Suprapubic skin (tissue), 4 donors: ENCODE measurements at regions not wholly inside any gene's neighbourhood (a gene's known extent, or its start where the extent isn't known, plus 50 kb on each side); places are given as distances from the start of the nearest gene placed in this dataset.

Experiments
- DNase-seq, 2 donors: peaks; one replicate each; pipeline ENCODE4 v3.0.0-alpha.2; 2019; ENCODE audit warnings: low spot score in 2 of 2
- H3K27ac ChIP-seq: fragments of 200-600 bp; sonication (generic); one replicate; pipeline ENCODE4 v1.5.1; 2019
- H3K27me3 ChIP-seq: fragments of 200-600 bp; sonication (generic); one replicate; pipeline ENCODE4 v1.5.1; 2019
- H3K36me3 ChIP-seq: fragments of 200-600 bp; sonication (generic); one replicate; pipeline ENCODE4 v1.5.1; 2019
- H3K4me1 ChIP-seq: fragments of 200-600 bp; sonication (generic); one replicate; pipeline ENCODE4 v1.5.1; 2019
- H3K4me3 ChIP-seq: fragments of 200-600 bp; sonication (generic); one replicate; pipeline ENCODE4 v1.5.1; 2019; ENCODE audit warnings: mild to moderate bottlenecking
- H3K9me3 ChIP-seq: fragments of 200-600 bp; sonication (generic); one replicate; pipeline ENCODE4 v1.5.1; 2019
- CTCF ChIP-seq, 2 donors: fragments of 200-600 bp in 1 of 2; fragments of 450-650 bp in 1 of 2; sonication (generic) in 1 of 2; IDR thresholded peaks; one replicate each; pipeline ENCODE4 v1.5.1; 2016 to 2019; ENCODE audit warnings: antibody characterized with exemption in 2 of 2, mild to moderate bottlenecking in 1 of 2, moderate library complexity in 1 of 2
- EP300 ChIP-seq: sonication (generic); formaldehyde crosslinking; IDR thresholded peaks from one replicate; pipeline ENCODE4 v1.6.1; 2017; ENCODE audit warnings: antibody characterized with exemption
- POLR2A ChIP-seq, 2 donors: fragments of 450-650 bp; IDR thresholded peaks; one replicate each; pipeline ENCODE4 v1.6.1; 2017; ENCODE audit warnings: antibody characterized with exemption in 2 of 2, mild to moderate bottlenecking in 2 of 2, moderate library complexity in 2 of 2
- POLR2AphosphoS5 ChIP-seq, 3 donors: sonication (generic); formaldehyde crosslinking; IDR thresholded peaks; one replicate each; pipeline ENCODE4 v1.6.1; 2017; ENCODE audit warnings: antibody characterized with exemption in 3 of 3
- WGBS: methylation state at CpG from one replicate; pipeline ENCODE4 v1.1.5; 2018; 5-methylcytosine and 5-hydroxymethylcytosine counted together

GRCh38 chr5:98436667-98437066 lies 336.8 kb upstream of the RGMB start:
- Histone ChIP-seq H3K9me3 (peaks cover 4% of the 10 kb centered on the region), H3K36me3 (no peaks in the 10 kb centered on the region), H3K27me3 (no peaks in the 10 kb centered on the region), H3K4me1 (no peaks in the 10 kb centered on the region), H3K4me3 (no peak overlapping the region), H3K27ac (no peak overlapping the region)
- WGBS, result 57% methylated on average over 3 of the region's 3 CpGs
- DNase-seq, result no peak
- TF ChIP-seq POLR2AphosphoS5 (IDR thresholded peaks at IDR 0.05) (no peak), POLR2A (IDR thresholded peaks at IDR 0.05) (no peak), EP300 (no peak), CTCF (IDR thresholded peaks at IDR 0.05) (no peak)

GRCh38 chr5:98442448-98442847 lies 331.0 kb upstream of the RGMB start:
- 63% methylated on average over 1 of the region's 1 CpG for WGBS

GRCh38 chr5:98443881-98444280 lies 329.6 kb upstream of the RGMB start:
- TF ChIP-seq EP300 (no peak), POLR2A (IDR thresholded peaks at IDR 0.05) (no peak), POLR2AphosphoS5 (IDR thresholded peaks at IDR 0.05) (no peak), CTCF (IDR thresholded peaks at IDR 0.05) (no peak)
- Histone ChIP-seq H3K36me3 (no peaks in the 10 kb centered on the region), H3K4me1 (no peaks in the 10 kb centered on the region), H3K27ac (no peak overlapping the region), H3K27me3 (no peaks in the 10 kb centered on the region), H3K9me3 (peaks cover 8% of the 10 kb centered on the region), H3K4me3 (no peak overlapping the region)
- 78% methylated on average over 1 of the region's 1 CpG for WGBS
- no peak for DNase-seq

More at GRCh38 chr5:98442448-98442847, 331.0 kb upstream of the RGMB start:
- Histone ChIP-seq H3K9me3 (peaks cover 8% of the 10 kb centered on the region), H3K27ac (no peak overlapping the region), H3K27me3 (no peaks in the 10 kb centered on the region), H3K36me3 (no peaks in the 10 kb centered on the region), H3K4me1 (no peaks in the 10 kb centered on the region), H3K4me3 (no peak overlapping the region)
- no peak for DNase-seq
- TF ChIP-seq EP300, result no peak
- TF ChIP-seq CTCF (IDR thresholded peaks at IDR 0.05), result no peak
- TF ChIP-seq POLR2AphosphoS5 (IDR thresholded peaks at IDR 0.05), result no peak
- TF ChIP-seq POLR2A (IDR thresholded peaks at IDR 0.05), result no peak

GRCh38 chr5:98453296-98453695 lies 320.2 kb upstream of the RGMB start:
- Histone ChIP-seq H3K36me3 (no peaks in the 10 kb centered on the region), H3K27ac (no peak overlapping the region), H3K4me3 (no peak overlapping the region), H3K4me1 (no peaks in the 10 kb centered on the region), H3K27me3 (no peaks in the 10 kb centered on the region), H3K9me3 (no peaks in the 10 kb centered on the region)
- TF ChIP-seq POLR2AphosphoS5 (IDR thresholded peaks at IDR 0.05) (no peak), CTCF (IDR thresholded peaks at IDR 0.05) (no peak), POLR2A (IDR thresholded peaks at IDR 0.05) (no peak), EP300 (no peak)
- no peak for DNase-seq
- WGBS, result 57% methylated on average over 1 of the region's 1 CpG

GRCh38 chr5:98454407-98454806 lies 319.1 kb upstream of the RGMB start:
- Histone ChIP-seq H3K9me3 (no peaks in the 10 kb centered on the region), H3K4me1 (no peaks in the 10 kb centered on the region), H3K4me3 (no peak overlapping the region), H3K27me3 (no peaks in the 10 kb centered on the region), H3K36me3 (no peaks in the 10 kb centered on the region), H3K27ac (no peak overlapping the region)
- no peak for TF ChIP-seq EP300
- DNase-seq, result no peak
- WGBS, result 81% methylated on average over 1 of the region's 1 CpG

- no peaks in the 10 kb centered on the region for H3K4me1 ChIP-seq
- no peaks in the 10 kb centered on the region for H3K27me3 ChIP-seq
- no peaks in the 10 kb centered on the region for H3K9me3 ChIP-seq
- DNase-seq, result no peak
- no peaks in the 10 kb centered on the region for H3K36me3 ChIP-seq
- no peak overlapping the region for H3K27ac ChIP-seq
- no peak for TF ChIP-seq CTCF (IDR thresholded peaks at IDR 0.05)
- TF ChIP-seq POLR2A (IDR thresholded peaks at IDR 0.05), result no peak
- TF ChIP-seq POLR2AphosphoS5 (IDR thresholded peaks at IDR 0.05), result no peak
- no peak for TF ChIP-seq EP300
- WGBS, result 22% methylated on average over 4 of the region's 4 CpGs
- H3K4me3 ChIP-seq, result no peak overlapping the region
Measured at GRCh38 chr5:98454904-98455303, 318.6 kb upstream of the RGMB start.
